ENCODE measurements at regions not wholly inside any gene's neighbourhood (a gene's known extent, or its start where the extent isn't known, plus 50 kb on each side); places are given as distances from the start of the nearest gene placed in this dataset.
"Not testable (repeated sequence)": the region's sequence is repeated elsewhere in the genome, so short reads cannot be mapped to it uniquely, and the experiment has no call there.

GRCh38 chr5:103993031-103993430 is 430.4 kb upstream of the NUDT12 start:
- no peak overlapping the region for H3K27ac ChIP-seq (ENCODE audit: low read length)
- no peak overlapping the region for H3K27ac Mint-ChIP-seq
- ATAC-seq (no peak), DNase-seq (no peak)
- no peak overlapping the region for H3K4me3 Mint-ChIP-seq
- no peak for TF ChIP-seq CTCF (IDR thresholded peaks at IDR 0.05)
- H3K36me3 Mint-ChIP-seq: no peaks in the 10 kb centered on the region
- H3K27me3 ChIP-seq (ENCODE audit: control insufficient read depth, insufficient read depth, low read length): no peaks in the 10 kb centered on the region
- no peaks in the 10 kb centered on the region for H3K4me1 ChIP-seq (ENCODE audit: control insufficient read depth, insufficient read depth, low read length)
- peaks cover 8 to 12% of the 10 kb centered on the region in 2 donors for H3K9me3 Mint-ChIP-seq
- H3K27me3 Mint-ChIP-seq (ENCODE audit: low read depth in 2 of 2): no peaks in the 10 kb centered on the region
- H3K4me3 ChIP-seq (ENCODE audit: low read length): no peak overlapping the region
- intact Hi-C loops (cut with micrococcal nuclease): no loop called here
- WGBS (ENCODE audit: insufficient coverage): no CpG with 5 or more reads among the region's 1 CpG
- no peaks in the 10 kb centered on the region for H3K4me1 Mint-ChIP-seq
- H3K36me3 ChIP-seq (ENCODE audit: control insufficient read depth, insufficient read depth, low read length): no peaks in the 10 kb centered on the region
- H3K9me3 ChIP-seq (ENCODE audit: control insufficient read depth, insufficient read depth, low read length): peaks cover 5% of the 10 kb centered on the region

- no peaks in the 10 kb centered on the region for H3K4me1 ChIP-seq (ENCODE audit: control insufficient read depth, insufficient read depth, low read length)
- Mint-ChIP-seq H3K36me3 (no peaks in the 10 kb centered on the region), H3K4me1 (no peaks in the 10 kb centered on the region), H3K9me3 (peaks cover 12 to 20% of the 10 kb centered on the region in 2 donors), H3K4me3 (no peak overlapping the region), H3K27ac (no peak overlapping the region), H3K27me3 (ENCODE audit: low read depth in 2 of 2) (no peaks in the 10 kb centered on the region)
- no peak overlapping the region for H3K27ac ChIP-seq (ENCODE audit: low read length)
- H3K4me3 ChIP-seq (ENCODE audit: low read length): no peak overlapping the region
- intact Hi-C loops (cut with micrococcal nuclease): no loop called here
- H3K36me3 ChIP-seq (ENCODE audit: control insufficient read depth, insufficient read depth, low read length): no peaks in the 10 kb centered on the region
- ATAC-seq (no peak), DNase-seq (no peak)
- H3K9me3 ChIP-seq (ENCODE audit: control insufficient read depth, insufficient read depth, low read length): peaks cover 5% of the 10 kb centered on the region
- 100% methylated on average over 2 of the region's 4 CpGs for WGBS (ENCODE audit: insufficient coverage)
- H3K27me3 ChIP-seq (ENCODE audit: control insufficient read depth, insufficient read depth, low read length): no peaks in the 10 kb centered on the region
- TF ChIP-seq CTCF (IDR thresholded peaks at IDR 0.05): no peak
Observed at GRCh38 chr5:103990064-103990463, 427.5 kb upstream of the NUDT12 start.

- WGBS (ENCODE audit: insufficient coverage): 65% methylated on average over 3 of the region's 4 CpGs
- no peaks in the 10 kb centered on the region for H3K36me3 ChIP-seq (ENCODE audit: control insufficient read depth, insufficient read depth, low read length)
- no peak for TF ChIP-seq CTCF (IDR thresholded peaks at IDR 0.05)
- H3K4me3 ChIP-seq (ENCODE audit: low read length): no peak overlapping the region
- no peaks in the 10 kb centered on the region for H3K27me3 Mint-ChIP-seq (ENCODE audit: low read depth in 2 of 2)
- no peak overlapping the region for H3K4me3 Mint-ChIP-seq
- H3K9me3 ChIP-seq (ENCODE audit: control insufficient read depth, insufficient read depth, low read length): peaks cover 2% of the 10 kb centered on the region
- no peak overlapping the region for H3K27ac ChIP-seq (ENCODE audit: low read length)
- ATAC-seq (no peak), DNase-seq (no peak)
- no peak overlapping the region for H3K27ac Mint-ChIP-seq
- intact Hi-C loops (cut with micrococcal nuclease): no loop called here
- H3K4me1 ChIP-seq (ENCODE audit: control insufficient read depth, insufficient read depth, low read length): no peaks in the 10 kb centered on the region
- no peaks in the 10 kb centered on the region for H3K36me3 Mint-ChIP-seq
- H3K4me1 Mint-ChIP-seq: no peaks in the 10 kb centered on the region
- H3K9me3 Mint-ChIP-seq: peaks cover 11 to 19% of the 10 kb centered on the region in 2 donors
- H3K27me3 ChIP-seq (ENCODE audit: control insufficient read depth, insufficient read depth, low read length): no peaks in the 10 kb centered on the region
Observed at GRCh38 chr5:103981592-103981991, 419.0 kb upstream of the NUDT12 start.

GRCh38 chr5:103973669-103974068 is 411.1 kb upstream of the NUDT12 start:
- H3K27me3 Mint-ChIP-seq (ENCODE audit: low read depth in 2 of 2): no peaks in the 10 kb centered on the region
- no peak overlapping the region for H3K27ac ChIP-seq (ENCODE audit: low read length)
- peak in 1 of 3 donors; percentile 39 for ATAC-seq
- DNase-seq: no peak
- no peak overlapping the region for H3K4me3 Mint-ChIP-seq
- peaks cover 14 to 29% of the 10 kb centered on the region in 2 donors for H3K9me3 Mint-ChIP-seq
- H3K27ac Mint-ChIP-seq: no peak overlapping the region
- peaks cover 7% of the 10 kb centered on the region for H3K36me3 Mint-ChIP-seq
- H3K36me3 ChIP-seq (ENCODE audit: control insufficient read depth, insufficient read depth, low read length): no peaks in the 10 kb centered on the region
- H3K4me1 Mint-ChIP-seq: no peaks in the 10 kb centered on the region
- peaks cover 18% of the 10 kb centered on the region for H3K9me3 ChIP-seq (ENCODE audit: control insufficient read depth, insufficient read depth, low read length)
- no peak for TF ChIP-seq CTCF (IDR thresholded peaks at IDR 0.05)
- H3K27me3 ChIP-seq (ENCODE audit: control insufficient read depth, insufficient read depth, low read length): no peaks in the 10 kb centered on the region
- intact Hi-C loops (cut with micrococcal nuclease): no loop called here
- no peaks in the 10 kb centered on the region for H3K4me1 ChIP-seq (ENCODE audit: control insufficient read depth, insufficient read depth, low read length)
- no peak overlapping the region for H3K4me3 ChIP-seq (ENCODE audit: low read length)

GRCh38 chr5:103966295-103966694 is 403.7 kb upstream of the NUDT12 start:
- Mint-ChIP-seq H3K36me3 (peaks cover 10% of the 10 kb centered on the region), H3K9me3 (peaks cover 14 to 17% of the 10 kb centered on the region in 2 donors)
- H3K27ac ChIP-seq (ENCODE audit: low read length); H3K4me1 Mint-ChIP-seq; H3K27me3 Mint-ChIP-seq (ENCODE audit: low read depth in 2 of 2); H3K4me3 ChIP-seq (ENCODE audit: low read length); H3K9me3 ChIP-seq (ENCODE audit: control insufficient read depth, insufficient read depth, low read length); H3K4me1 ChIP-seq (ENCODE audit: control insufficient read depth, insufficient read depth, low read length); DNase-seq; ATAC-seq; intact Hi-C loops (cut with micrococcal nuclease); H3K36me3 ChIP-seq (ENCODE audit: control insufficient read depth, insufficient read depth, low read length); H3K27ac Mint-ChIP-seq; H3K27me3 ChIP-seq (ENCODE audit: control insufficient read depth, insufficient read depth, low read length); H3K4me3 Mint-ChIP-seq: not testable (repeated sequence)
- WGBS (ENCODE audit: insufficient coverage): 97% methylated on average over 25 of the region's 25 CpGs

Measured in natural killer cell (primary cell).